ENCODE measurements at regions not wholly inside any gene's neighbourhood (a gene's known extent, or its start where the extent isn't known, plus 50 kb on each side); places are given as distances from the start of the nearest gene placed in this dataset.

- no peaks in the 10 kb centered on the region for H3K4me1 ChIP-seq (ENCODE audit: control insufficient read depth in 2 of 2, insufficient read depth in 1 of 2, low read depth in 1 of 2, low read length in 2 of 2)
- H3K36me3 ChIP-seq (replicated peaks in 1 of 2; ENCODE audit: control insufficient read depth in 2 of 2, insufficient read depth in 2 of 2, low read length in 2 of 2) = no peaks in the 10 kb centered on the region
- no peaks in the 10 kb centered on the region for H3K79me1 ChIP-seq (ENCODE audit: low read depth, low read length)
- H3K14ac ChIP-seq (ENCODE audit: low read length) = no peak overlapping the region
- no peak for DNase-seq (ENCODE audit: low spot score)
- no peak overlapping the region for H3K9ac ChIP-seq (ENCODE audit: low read depth, low read length, poor library complexity)
- H2BK12ac ChIP-seq (ENCODE audit: low read length) = no peak overlapping the region
- H2BK120ac ChIP-seq (ENCODE audit: low read depth, low read length) = no peak overlapping the region
- no peak overlapping the region for H4K8ac ChIP-seq (ENCODE audit: low read depth, low read length)
- no peak overlapping the region for H2BK15ac ChIP-seq (ENCODE audit: low read length)
- no peak overlapping the region for H3K18ac ChIP-seq (ENCODE audit: low read length)
- H3K27me3 ChIP-seq (ENCODE audit: control insufficient read depth in 3 of 3, insufficient read depth in 3 of 3, low read depth in 1 of 3, low read length in 3 of 3) = no peaks in the 10 kb centered on the region
- no peak overlapping the region for H3K4ac ChIP-seq (ENCODE audit: low read length)
- no CpG with 5 or more reads among the region's 2 CpGs for WGBS, 2 donors (ENCODE audit: extremely low coverage in 2 of 2, insufficient read length in 2 of 2, insufficient replicate concordance in 1 of 2)
- no peak overlapping the region for H3K4me3 ChIP-seq (ENCODE audit: low read length in 2 of 2)
- H3K9me3 ChIP-seq (replicated peaks in 1 of 2; ENCODE audit: control insufficient read depth in 2 of 2, insufficient read depth in 1 of 2, low read depth in 1 of 2, low read length in 2 of 2) = no peaks in the 10 kb centered on the region
- no peak overlapping the region for H3K23ac ChIP-seq (ENCODE audit: low read depth, low read length, poor library complexity)
- H3K27ac ChIP-seq (replicated peaks; ENCODE audit: low read length) = no peak overlapping the region
- H4K91ac ChIP-seq (ENCODE audit: low read depth, low read length, poor library complexity) = no peak overlapping the region
- H2AFZ ChIP-seq (ENCODE audit: low read length) = no peak overlapping the region
- no peak overlapping the region for H2AK5ac ChIP-seq (ENCODE audit: low read depth, low read length)
- H2BK5ac ChIP-seq (ENCODE audit: low read length) = no peak overlapping the region
- H3K4me2 ChIP-seq (ENCODE audit: insufficient read depth, low read length, poor library complexity, severe bottlenecking) = no peak overlapping the region
Measured at GRCh38 chr12:19760611-19761010, 321.3 kb downstream of the AEBP2 start.

GRCh38 chr12:19761463-19761862, 322.2 kb downstream of the AEBP2 start:
- Histone ChIP-seq H2BK15ac (ENCODE audit: low read length) (no peak overlapping the region), H3K79me1 (ENCODE audit: low read depth, low read length) (no peaks in the 10 kb centered on the region), H2BK5ac (ENCODE audit: low read length) (no peak overlapping the region), H3K36me3 (replicated peaks in 1 of 2; ENCODE audit: control insufficient read depth in 2 of 2, insufficient read depth in 2 of 2, low read length in 2 of 2) (no peaks in the 10 kb centered on the region), H3K4me2 (ENCODE audit: insufficient read depth, low read length, poor library complexity, severe bottlenecking) (no peak overlapping the region), H4K8ac (ENCODE audit: low read depth, low read length) (no peak overlapping the region), H3K23ac (ENCODE audit: low read depth, low read length, poor library complexity) (no peak overlapping the region), H4K91ac (ENCODE audit: low read depth, low read length, poor library complexity) (no peak overlapping the region), H3K27ac (replicated peaks; ENCODE audit: low read length) (no peak overlapping the region), H3K4me3 (ENCODE audit: low read length in 2 of 2) (no peak overlapping the region), H3K27me3 (ENCODE audit: control insufficient read depth in 3 of 3, insufficient read depth in 3 of 3, low read depth in 1 of 3, low read length in 3 of 3) (no peaks in the 10 kb centered on the region), H3K9me3 (replicated peaks in 1 of 2; ENCODE audit: control insufficient read depth in 2 of 2, insufficient read depth in 1 of 2, low read depth in 1 of 2, low read length in 2 of 2) (no peaks in the 10 kb centered on the region), H3K4ac (ENCODE audit: low read length) (no peak overlapping the region), H2AK5ac (ENCODE audit: low read depth, low read length) (no peak overlapping the region), H2AFZ (ENCODE audit: low read length) (no peak overlapping the region), H2BK120ac (ENCODE audit: low read depth, low read length) (no peak overlapping the region), H2BK12ac (ENCODE audit: low read length) (no peak overlapping the region), H3K9ac (ENCODE audit: low read depth, low read length, poor library complexity) (no peak overlapping the region), H3K14ac (ENCODE audit: low read length) (no peak overlapping the region), H3K18ac (ENCODE audit: low read length) (no peak overlapping the region), H3K4me1 (ENCODE audit: control insufficient read depth in 2 of 2, insufficient read depth in 1 of 2, low read depth in 1 of 2, low read length in 2 of 2) (no peaks in the 10 kb centered on the region)
- WGBS, 2 donors (ENCODE audit: extremely low coverage in 2 of 2, insufficient read length in 2 of 2, insufficient replicate concordance in 1 of 2) = no CpG with 5 or more reads among the region's 1 CpG
- DNase-seq (ENCODE audit: low spot score) = no peak

- H3K27ac ChIP-seq (replicated peaks; ENCODE audit: low read length) = no peak overlapping the region
- H3K4me1 ChIP-seq (ENCODE audit: control insufficient read depth in 2 of 2, insufficient read depth in 1 of 2, low read depth in 1 of 2, low read length in 2 of 2) = no peaks in the 10 kb centered on the region
- no peak overlapping the region for H4K91ac ChIP-seq (ENCODE audit: low read depth, low read length, poor library complexity)
- H3K14ac ChIP-seq (ENCODE audit: low read length) = no peak overlapping the region
- H2BK12ac ChIP-seq (ENCODE audit: low read length) = no peak overlapping the region
- H3K23ac ChIP-seq (ENCODE audit: low read depth, low read length, poor library complexity) = no peak overlapping the region
- no peaks in the 10 kb centered on the region for H3K36me3 ChIP-seq (replicated peaks in 1 of 2; ENCODE audit: control insufficient read depth in 2 of 2, insufficient read depth in 2 of 2, low read length in 2 of 2)
- no peak for DNase-seq (ENCODE audit: low spot score)
- H3K9me3 ChIP-seq (replicated peaks in 1 of 2; ENCODE audit: control insufficient read depth in 2 of 2, insufficient read depth in 1 of 2, low read depth in 1 of 2, low read length in 2 of 2) = no peaks in the 10 kb centered on the region
- no peak overlapping the region for H3K4me3 ChIP-seq (ENCODE audit: low read length in 2 of 2)
- H2AK5ac ChIP-seq (ENCODE audit: low read depth, low read length) = peak overlapping the region; percentile 13
- H3K27me3 ChIP-seq (ENCODE audit: control insufficient read depth in 3 of 3, insufficient read depth in 3 of 3, low read depth in 1 of 3, low read length in 3 of 3) = no peaks in the 10 kb centered on the region
- no peak overlapping the region for H3K4me2 ChIP-seq (ENCODE audit: insufficient read depth, low read length, poor library complexity, severe bottlenecking)
- no peak overlapping the region for H2BK5ac ChIP-seq (ENCODE audit: low read length)
- no CpG with 5 or more reads among the region's 1 CpG for WGBS, 2 donors (ENCODE audit: extremely low coverage in 2 of 2, insufficient read length in 2 of 2, insufficient replicate concordance in 1 of 2)
- H2AFZ ChIP-seq (ENCODE audit: low read length) = no peak overlapping the region
- no peak overlapping the region for H2BK15ac ChIP-seq (ENCODE audit: low read length)
- no peak overlapping the region for H3K9ac ChIP-seq (ENCODE audit: low read depth, low read length, poor library complexity)
- peak overlapping the region; percentile 32 for H4K8ac ChIP-seq (ENCODE audit: low read depth, low read length)
- H3K18ac ChIP-seq (ENCODE audit: low read length) = no peak overlapping the region
- no peaks in the 10 kb centered on the region for H3K79me1 ChIP-seq (ENCODE audit: low read depth, low read length)
- no peak overlapping the region for H3K4ac ChIP-seq (ENCODE audit: low read length)
- no peak overlapping the region for H2BK120ac ChIP-seq (ENCODE audit: low read depth, low read length)
Measured at GRCh38 chr12:19763488-19763887, 324.2 kb downstream of the AEBP2 start.

- Histone ChIP-seq H3K14ac (ENCODE audit: low read length) (no peak overlapping the region), H4K8ac (ENCODE audit: low read depth, low read length) (no peak overlapping the region), H3K4me2 (ENCODE audit: insufficient read depth, low read length, poor library complexity, severe bottlenecking) (no peak overlapping the region), H3K4me1 (ENCODE audit: control insufficient read depth in 2 of 2, insufficient read depth in 1 of 2, low read depth in 1 of 2, low read length in 2 of 2) (no peaks in the 10 kb centered on the region), H3K9me3 (replicated peaks in 1 of 2; ENCODE audit: control insufficient read depth in 2 of 2, insufficient read depth in 1 of 2, low read depth in 1 of 2, low read length in 2 of 2) (no peaks in the 10 kb centered on the region), H2BK15ac (ENCODE audit: low read length) (no peak overlapping the region), H3K18ac (ENCODE audit: low read length) (no peak overlapping the region), H3K27ac (replicated peaks; ENCODE audit: low read length) (no peak overlapping the region), H3K4me3 (ENCODE audit: low read length in 2 of 2) (no peak overlapping the region), H4K91ac (ENCODE audit: low read depth, low read length, poor library complexity) (no peak overlapping the region), H3K79me1 (ENCODE audit: low read depth, low read length) (no peaks in the 10 kb centered on the region), H3K27me3 (ENCODE audit: control insufficient read depth in 3 of 3, insufficient read depth in 3 of 3, low read depth in 1 of 3, low read length in 3 of 3) (no peaks in the 10 kb centered on the region), H3K36me3 (replicated peaks in 1 of 2; ENCODE audit: control insufficient read depth in 2 of 2, insufficient read depth in 2 of 2, low read length in 2 of 2) (no peaks in the 10 kb centered on the region), H2AK5ac (ENCODE audit: low read depth, low read length) (no peak overlapping the region), H3K4ac (ENCODE audit: low read length) (no peak overlapping the region), H3K23ac (ENCODE audit: low read depth, low read length, poor library complexity) (no peak overlapping the region), H3K9ac (ENCODE audit: low read depth, low read length, poor library complexity) (no peak overlapping the region), H2BK12ac (ENCODE audit: low read length) (no peak overlapping the region), H2BK120ac (ENCODE audit: low read depth, low read length) (no peak overlapping the region), H2AFZ (ENCODE audit: low read length) (no peak overlapping the region), H2BK5ac (ENCODE audit: low read length) (no peak overlapping the region)
- WGBS, 2 donors (ENCODE audit: extremely low coverage in 2 of 2, insufficient read length in 2 of 2, insufficient replicate concordance in 1 of 2) = no CpG with 5 or more reads among the region's 3 CpGs
- DNase-seq (ENCODE audit: low spot score) = no peak
Measured at GRCh38 chr12:19764408-19764807, 325.1 kb downstream of the AEBP2 start.
